Lung (tissue), 11 donors: ENCODE measurements at regions not wholly inside any gene's neighbourhood (a gene's known extent, or its start where the extent isn't known, plus 50 kb on each side); places are given as distances from the start of the nearest gene placed in this dataset.

Experiments
- ATAC-seq: fragments of 200-7000 bp; cut with Tn5 transposase; one replicate; pipeline ENCODE4 v1.9.1; 2020; ENCODE audit warnings: moderate number of reproducible peaks; ENCODE audit not compliant: insufficient read depth, low FRiP score
- DNase-seq, 3 donors: peaks; one replicate each; pipeline ENCODE4 v3.0.0-alpha.2; 2013 to 2017
- H3K27ac ChIP-seq, 2 donors: one replicate each; pipeline ENCODE4 v1.5.1; 2013; ENCODE audit warnings: mild to moderate bottlenecking in 2 of 2, moderate library complexity in 2 of 2, control low read depth in 1 of 2, inconsistent platforms in 1 of 2, low read depth in 1 of 2, low read length in 1 of 2
- H3K27me3 ChIP-seq, 3 donors: one replicate each; pipeline ENCODE4 v1.5.1; 2013; ENCODE audit warnings: low read length in 2 of 3; ENCODE audit not compliant: control insufficient read depth in 3 of 3, insufficient read depth in 3 of 3
- H3K36me3 ChIP-seq, 4 donors: one replicate each; pipeline ENCODE4 v1.5.1; 2013; ENCODE audit warnings: low read length in 4 of 4, mild to moderate bottlenecking in 1 of 4, moderate library complexity in 1 of 4; ENCODE audit not compliant: control insufficient read depth in 4 of 4, insufficient read depth in 4 of 4
- H3K4me1 ChIP-seq, 5 donors: one replicate each; pipeline ENCODE4 v1.5.1; 2013; ENCODE audit warnings: low read length in 5 of 5, mild to moderate bottlenecking in 2 of 5, moderate library complexity in 1 of 5; ENCODE audit not compliant: control insufficient read depth in 5 of 5, insufficient read depth in 5 of 5
- H3K4me3 ChIP-seq: one replicate; pipeline ENCODE4 v1.5.1; 2013; ENCODE audit warnings: mild to moderate bottlenecking, control low read depth, moderate library complexity
- H3K9ac ChIP-seq, 2 donors: one replicate each; pipeline ENCODE4 v1.5.1; 2013; ENCODE audit warnings: low read length in 2 of 2, control low read depth in 1 of 2; ENCODE audit not compliant: insufficient read depth in 1 of 2
- H3K9me3 ChIP-seq, 4 donors: one replicate each; pipeline ENCODE4 v1.5.1; 2013; ENCODE audit warnings: low read length in 3 of 4, mild to moderate bottlenecking in 1 of 4, moderate library complexity in 1 of 4; ENCODE audit not compliant: control insufficient read depth in 4 of 4, insufficient read depth in 3 of 4
- WGBS, 2 donors: extraction: QIAGEN DNeasy Blood & Tissue Kit; methylation state at CpG; one replicate each; pipeline ENCODE4 v1.1.7; 2013; 5-methylcytosine and 5-hydroxymethylcytosine counted together
- TF ChIP-seq, protein P1 (sequence below): IDR thresholded peaks from 2 replicates; pipeline ENCODE4 v1.5.1; 2012; ENCODE audit warnings: mild to moderate bottlenecking; ENCODE audit errors: control extremely low read depth, extremely low read depth
- donor health status: control.
- donor health status: control.
- donor health status: Bipolar disorder and iron deficiency.
- donor health status: healthy.
- donor health status: DM: yes; HTN: yes; CAD: no.

- ATAC-seq (no peak), DNase-seq (no peak)
- Histone ChIP-seq H3K9ac (no peak overlapping the region), H3K36me3 (no peaks in the 10 kb centered on the region), H3K27me3 (no peaks in the 10 kb centered on the region), H3K9me3 (peaks cover 0 to 3% (median 2%) of the 10 kb centered on the region in 4 donors), H3K4me1 (no peaks in the 10 kb centered on the region), H3K4me3 (no peak overlapping the region), H3K27ac (no peak overlapping the region)
- 64 to 93% methylated on average over 3 of the region's 3 CpGs for WGBS, 2 donors
- TF ChIP-seq, protein P1, sequence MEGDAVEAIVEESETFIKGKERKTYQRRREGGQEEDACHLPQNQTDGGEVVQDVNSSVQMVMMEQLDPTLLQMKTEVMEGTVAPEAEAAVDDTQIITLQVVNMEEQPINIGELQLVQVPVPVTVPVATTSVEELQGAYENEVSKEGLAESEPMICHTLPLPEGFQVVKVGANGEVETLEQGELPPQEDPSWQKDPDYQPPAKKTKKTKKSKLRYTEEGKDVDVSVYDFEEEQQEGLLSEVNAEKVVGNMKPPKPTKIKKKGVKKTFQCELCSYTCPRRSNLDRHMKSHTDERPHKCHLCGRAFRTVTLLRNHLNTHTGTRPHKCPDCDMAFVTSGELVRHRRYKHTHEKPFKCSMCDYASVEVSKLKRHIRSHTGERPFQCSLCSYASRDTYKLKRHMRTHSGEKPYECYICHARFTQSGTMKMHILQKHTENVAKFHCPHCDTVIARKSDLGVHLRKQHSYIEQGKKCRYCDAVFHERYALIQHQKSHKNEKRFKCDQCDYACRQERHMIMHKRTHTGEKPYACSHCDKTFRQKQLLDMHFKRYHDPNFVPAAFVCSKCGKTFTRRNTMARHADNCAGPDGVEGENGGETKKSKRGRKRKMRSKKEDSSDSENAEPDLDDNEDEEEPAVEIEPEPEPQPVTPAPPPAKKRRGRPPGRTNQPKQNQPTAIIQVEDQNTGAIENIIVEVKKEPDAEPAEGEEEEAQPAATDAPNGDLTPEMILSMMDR: no peak
Measured at GRCh38 chr17:69936996-69937395, 138.0 kb upstream of the KCNJ16 start.

DNA sequence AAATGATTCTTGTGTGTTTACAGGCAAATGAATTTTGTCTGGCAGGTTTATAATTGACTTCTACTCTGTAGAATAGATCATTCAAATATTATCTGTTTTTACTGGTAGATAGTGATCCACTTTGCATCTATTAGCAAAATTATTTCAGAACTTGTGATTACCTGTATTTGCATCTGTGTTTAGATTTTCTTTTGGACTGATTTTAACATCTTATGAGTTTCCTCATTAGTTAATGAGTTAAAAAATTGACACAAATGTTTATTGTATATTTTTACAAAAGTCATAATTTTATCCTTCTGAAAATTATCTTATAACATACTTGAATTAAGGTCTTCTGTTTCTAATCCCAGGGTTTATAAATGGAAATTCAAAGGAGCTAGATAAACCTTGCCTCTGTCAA is 132.0 kb upstream of the KCNJ16 start:
- Histone ChIP-seq H3K9ac (no peak overlapping the region), H3K4me1 (peaks cover 0 to 11% (median 0%) of the 10 kb centered on the region in 5 donors), H3K9me3 (peaks cover 0 to 3% (median 0%) of the 10 kb centered on the region in 4 donors), H3K27me3 (no peaks in the 10 kb centered on the region), H3K4me3 (no peak overlapping the region), H3K27ac (no peak overlapping the region), H3K36me3 (no peaks in the 10 kb centered on the region)
- no peak for DNase-seq
- TF ChIP-seq, protein P1: no peak
- no peak for ATAC-seq

DNA sequence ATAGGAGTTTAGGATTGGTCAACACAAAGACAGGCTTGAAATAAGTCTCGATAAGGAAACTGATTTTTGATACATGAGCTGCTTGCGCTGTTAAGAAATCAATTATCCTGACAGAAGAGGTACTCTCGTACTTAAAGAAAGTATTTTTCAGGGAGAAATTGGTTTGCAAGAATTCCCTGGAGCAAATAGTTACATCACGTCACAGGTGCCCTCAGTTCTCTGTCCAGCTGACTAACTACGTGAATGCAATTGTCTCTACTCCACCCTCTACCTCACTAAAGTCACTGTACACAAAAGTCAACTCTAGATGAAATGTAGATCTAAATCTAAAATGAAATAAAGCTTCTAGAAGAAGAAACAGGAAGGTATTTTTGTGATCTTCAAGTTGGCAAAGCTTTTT is 130.6 kb upstream of the KCNJ16 start:
- Histone ChIP-seq H3K27ac (no peak overlapping the region), H3K27me3 (no peaks in the 10 kb centered on the region), H3K9me3 (peaks cover 0 to 3% (median 0%) of the 10 kb centered on the region in 4 donors), H3K36me3 (no peaks in the 10 kb centered on the region), H3K4me1 (peaks cover 0 to 11% (median 0%) of the 10 kb centered on the region in 5 donors), H3K4me3 (no peak overlapping the region), H3K9ac (no peak overlapping the region)
- ATAC-seq (no peak), DNase-seq (no peak)
- TF ChIP-seq, protein P1: no peak
- WGBS, 2 donors: 92 to 96% methylated on average over 5 of the region's 5 CpGs

DNA sequence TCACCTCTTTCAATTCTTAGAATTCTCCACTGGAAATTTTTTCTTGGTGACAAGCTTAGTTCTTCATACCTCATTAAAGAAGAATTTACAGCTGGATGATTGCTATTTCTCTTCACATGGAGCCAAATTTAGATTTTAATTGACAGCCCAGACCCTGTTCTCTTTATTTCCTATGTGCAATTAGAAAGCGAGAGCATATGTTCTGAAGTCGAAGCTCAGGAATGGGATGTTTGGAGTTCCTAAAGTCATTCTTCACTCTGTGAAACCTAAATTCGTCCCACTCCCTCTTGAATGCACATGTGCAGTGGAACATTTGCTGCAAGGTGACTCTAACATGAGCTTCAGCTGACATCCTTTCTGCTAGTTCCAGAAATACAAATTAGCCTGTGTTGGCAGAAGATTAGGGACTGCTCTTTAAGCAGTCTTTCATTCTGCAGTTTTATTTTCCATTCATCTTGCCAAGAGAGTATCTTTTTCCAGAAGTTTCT is 129.3 kb upstream of the KCNJ16 start:
- Histone ChIP-seq H3K4me1 (peaks cover 0 to 11% (median 0%) of the 10 kb centered on the region in 5 donors), H3K9me3 (peaks cover 0 to under 1% (median 0%) of the 10 kb centered on the region in 4 donors), H3K27me3 (no peaks in the 10 kb centered on the region), H3K27ac (no peak overlapping the region), H3K4me3 (no peak overlapping the region), H3K9ac (no peak overlapping the region), H3K36me3 (no peaks in the 10 kb centered on the region)
- TF ChIP-seq, protein P1: no peak
- ATAC-seq (no peak), DNase-seq (peak in 2 of 3 donors; percentile 43 to 79)
- WGBS, 2 donors: 68 to 71% methylated on average over 3 of the region's 3 CpGs
